ENCODE measurements at regions not wholly inside any gene's neighbourhood (a gene's known extent, or its start where the extent isn't known, plus 50 kb on each side); places are given as distances from the start of the nearest gene placed in this dataset.

GRCh38 chr18:57242285-57242684, 95.4 kb downstream of the BOD1L2 start:
- no peak for TF ChIP-seq POLR2H (tag; IDR thresholded peaks at IDR 0.05; ENCODE audit: low read depth)
- TF ChIP-seq NFYB (IDR thresholded peaks at IDR 0.05; ENCODE audit: extremely low read depth, insufficient read length) = no peak
- TF ChIP-seq SRSF1 (IDR thresholded peaks at IDR 0.05; ENCODE audit: low read depth, low read length) = no peak
- TF ChIP-seq CTCF (IDR thresholded peaks at IDR 0.05 in 2 of 3, conservative IDR thresholded peaks at IDR 0.05 in 1 of 3; ENCODE audit: insufficient read depth in 2 of 3, low read depth in 1 of 3, low read length in 3 of 3) = no peak
- TF ChIP-seq POLR2A (conservative IDR thresholded peaks at IDR 0.05) = no peak
- TF ChIP-seq USF2 (CRISPR knock-in tag; IDR thresholded peaks at IDR 0.05) = no peak
- no peak for TF ChIP-seq CBX1 (IDR thresholded peaks at IDR 0.05; ENCODE audit: low read depth)
- TF ChIP-seq BDP1 (IDR thresholded peaks at IDR 0.05; ENCODE audit: insufficient read depth, insufficient read length) = no peak
